ENCODE measurements at regions not wholly inside any gene's neighbourhood (a gene's known extent, or its start where the extent isn't known, plus 50 kb on each side); places are given as distances from the start of the nearest gene placed in this dataset.
"Not testable (repeated sequence)": the region's sequence is repeated elsewhere in the genome, so short reads cannot be mapped to it uniquely, and the experiment has no call there.

DNA sequence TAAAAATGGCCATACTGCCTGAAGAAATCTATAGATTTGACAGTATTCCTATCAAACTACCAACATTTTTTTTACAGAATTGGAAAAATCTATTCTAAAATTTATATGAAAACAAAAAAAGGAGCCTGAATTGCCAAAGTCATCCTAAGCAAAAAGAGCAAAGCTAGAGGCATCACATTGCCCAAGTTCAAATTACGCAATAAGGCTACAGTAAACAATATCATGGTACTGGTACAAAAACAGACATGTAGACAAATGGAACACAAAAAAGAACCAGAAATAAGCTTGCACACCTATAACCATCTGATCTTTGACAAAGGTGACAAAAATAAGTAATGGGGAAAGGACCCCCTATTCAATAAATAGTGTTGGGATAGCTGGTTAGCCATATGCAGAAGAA, 50.2 kb upstream of the THSD7B start:
- DNase-seq (ENCODE audit: low read depth in 2 of 2), result no peak

DNA sequence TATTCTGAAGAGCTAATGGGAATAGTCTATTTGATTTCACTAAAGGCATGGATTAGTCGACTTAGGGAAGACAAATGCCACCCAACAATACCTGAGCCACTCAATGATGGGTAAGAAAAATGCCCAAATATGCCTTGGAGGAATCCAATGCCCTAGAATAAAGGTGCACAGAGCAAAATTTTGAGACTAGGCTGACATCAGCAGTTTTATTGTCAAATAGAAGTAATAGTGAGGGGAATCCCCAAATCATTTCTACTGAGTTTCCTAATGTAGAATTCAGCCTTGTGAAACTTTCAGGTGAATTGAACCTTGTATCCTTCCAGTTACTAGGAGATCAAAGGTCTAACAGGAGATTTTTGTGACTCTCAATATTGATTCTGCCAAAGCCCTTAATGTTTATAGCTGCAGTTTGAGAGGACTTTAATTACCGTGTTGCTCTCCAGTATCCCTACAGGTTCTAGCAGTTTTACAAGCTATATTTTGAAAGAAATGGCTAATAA, 50.8 kb upstream of the THSD7B start:
- no peak for DNase-seq (ENCODE audit: low read depth in 2 of 2)

DNA sequence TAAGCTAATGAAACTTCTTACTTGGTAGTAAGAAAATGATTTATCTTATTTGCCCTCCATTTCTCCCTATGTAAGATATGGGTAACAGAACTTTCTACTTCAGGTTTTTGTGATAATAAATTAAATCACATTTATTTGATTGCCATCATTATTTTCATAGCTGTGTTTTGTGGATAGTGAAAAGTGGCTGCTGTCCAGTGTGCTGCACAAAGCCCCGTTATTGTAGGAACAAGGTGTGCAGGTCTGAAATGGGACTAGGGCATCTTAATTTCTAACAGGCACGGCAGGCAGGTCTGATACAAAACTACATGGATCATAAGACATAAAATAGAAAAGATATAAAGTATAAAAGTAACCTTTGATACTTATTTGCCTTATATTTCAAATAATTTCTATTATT, 51.6 kb upstream of the THSD7B start:
- DNase-seq (ENCODE audit: low read depth in 2 of 2), result no peak

DNA sequence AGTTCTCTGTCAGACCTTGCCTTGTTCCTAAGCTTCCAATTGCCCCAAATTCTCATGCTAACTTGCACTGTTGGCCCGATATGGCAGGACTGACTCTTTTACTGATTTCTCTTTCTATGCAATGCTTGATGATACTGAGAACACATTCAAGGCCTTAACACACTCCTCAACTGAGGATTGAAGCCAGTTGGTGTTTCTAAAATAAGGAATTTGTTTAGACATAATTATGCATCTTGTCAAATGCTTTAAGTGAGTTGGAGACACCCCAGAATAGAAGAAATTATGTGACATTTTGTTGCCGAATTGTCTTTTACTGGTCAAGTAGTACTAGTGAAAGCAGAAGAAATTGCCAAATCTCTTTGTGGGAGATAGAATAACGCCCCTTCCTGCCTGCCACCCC, 60.0 kb upstream of the THSD7B start:
- no peak for DNase-seq (ENCODE audit: low read depth in 2 of 2)

DNA sequence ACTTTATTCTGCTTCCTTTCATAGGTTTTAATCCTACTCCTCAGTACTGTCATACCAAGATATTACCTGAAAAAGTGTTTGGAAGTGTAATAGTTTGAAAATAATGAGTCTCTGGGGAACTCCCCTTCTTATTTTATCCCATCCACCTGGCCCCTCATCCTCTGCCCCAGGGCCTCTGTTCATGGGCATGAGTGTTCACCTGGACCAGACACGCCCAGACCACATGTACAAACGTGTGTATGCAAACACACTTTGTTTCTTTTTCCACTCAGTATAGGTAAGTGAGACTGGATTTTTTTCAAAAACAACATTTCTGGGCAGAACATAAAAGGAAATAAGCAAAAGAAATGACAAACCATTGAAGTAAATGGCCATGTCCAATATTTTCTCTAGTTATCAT, 62.1 kb upstream of the THSD7B start:
- DNase-seq (ENCODE audit: low read depth in 2 of 2), result no peak

DNA sequence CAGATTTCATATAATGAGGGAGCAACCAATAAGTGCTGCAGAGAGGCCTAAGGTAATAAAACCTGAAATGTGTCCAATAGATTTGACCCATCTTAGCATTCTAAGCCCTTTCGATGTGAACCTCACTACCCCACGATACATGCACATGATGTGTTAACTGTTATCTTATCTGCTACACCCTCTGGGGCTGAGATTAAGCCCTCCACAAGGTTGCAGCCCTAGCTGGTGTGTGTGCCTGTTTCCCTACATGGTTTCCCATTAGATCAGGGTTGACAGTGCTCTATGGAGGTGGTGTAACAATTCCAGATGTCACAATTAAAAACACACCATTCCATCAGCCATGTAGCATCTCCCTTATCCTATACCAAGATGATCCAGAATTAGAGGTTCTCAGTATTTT, 68.9 kb upstream of the THSD7B start:
- DNase-seq (ENCODE audit: low read depth in 2 of 2), result no peak

DNA sequence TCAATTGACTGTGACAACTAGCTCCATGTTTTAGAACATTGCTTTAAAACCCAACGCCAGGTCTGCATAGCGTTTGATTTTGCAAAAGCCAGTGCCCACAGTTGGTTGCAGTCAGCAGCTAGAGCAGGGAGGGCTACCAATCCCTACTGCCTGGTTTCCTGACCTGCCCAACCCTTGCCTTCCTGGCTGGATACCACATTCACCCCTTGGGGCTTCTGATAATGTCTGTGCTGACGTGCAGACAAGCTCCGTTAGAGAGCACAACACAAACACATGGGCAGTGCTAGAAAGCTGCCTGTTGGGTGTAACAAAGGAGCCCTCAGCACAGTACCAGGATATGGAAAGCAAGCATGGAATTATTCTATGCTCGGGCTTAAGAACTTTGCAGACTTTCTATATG, 71.4 kb upstream of the THSD7B start:
- no peak for DNase-seq (ENCODE audit: low read depth in 2 of 2)

DNA sequence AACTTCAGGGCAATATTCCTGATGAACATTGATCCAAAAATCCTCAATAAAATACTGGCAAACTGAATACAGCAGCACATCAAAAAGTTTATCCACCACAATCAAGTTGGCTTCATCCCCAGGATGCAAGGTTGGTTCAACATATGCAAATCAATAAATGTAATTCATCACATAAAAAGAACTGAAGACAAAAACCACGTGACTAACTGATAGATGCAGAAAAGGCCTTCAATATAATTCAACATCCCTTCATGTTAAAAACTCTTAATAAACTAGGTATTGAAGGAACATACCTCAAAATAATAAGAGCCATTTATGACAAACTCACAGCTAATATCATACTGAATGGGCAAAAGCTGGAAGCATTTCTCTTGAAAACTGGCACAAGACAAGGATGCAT, 85.3 kb upstream of the THSD7B start:
- DNase-seq (ENCODE audit: low read depth in 2 of 2), result not testable (repeated sequence)

DNA sequence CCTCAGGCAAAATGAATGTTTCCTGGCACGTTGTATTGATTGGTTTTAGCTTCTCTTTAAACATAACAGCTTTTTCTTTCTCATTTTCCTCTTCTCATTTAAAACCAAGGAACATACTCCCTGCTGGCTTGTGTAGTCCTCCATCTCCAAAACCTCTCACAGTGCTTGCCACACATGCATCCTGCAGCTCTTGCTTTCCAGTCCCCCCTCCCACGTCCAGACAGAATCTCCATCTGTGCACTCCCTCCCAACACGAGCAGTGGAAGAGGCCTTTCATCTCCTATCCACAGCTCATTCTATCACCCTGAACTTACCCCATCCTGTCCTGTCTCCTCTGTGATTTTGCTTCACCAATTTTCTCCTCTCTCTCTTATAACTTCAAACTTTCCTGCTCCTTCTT, 99.6 kb upstream of the THSD7B start:
- DNase-seq (ENCODE audit: low read depth in 2 of 2), result no peak

DNA sequence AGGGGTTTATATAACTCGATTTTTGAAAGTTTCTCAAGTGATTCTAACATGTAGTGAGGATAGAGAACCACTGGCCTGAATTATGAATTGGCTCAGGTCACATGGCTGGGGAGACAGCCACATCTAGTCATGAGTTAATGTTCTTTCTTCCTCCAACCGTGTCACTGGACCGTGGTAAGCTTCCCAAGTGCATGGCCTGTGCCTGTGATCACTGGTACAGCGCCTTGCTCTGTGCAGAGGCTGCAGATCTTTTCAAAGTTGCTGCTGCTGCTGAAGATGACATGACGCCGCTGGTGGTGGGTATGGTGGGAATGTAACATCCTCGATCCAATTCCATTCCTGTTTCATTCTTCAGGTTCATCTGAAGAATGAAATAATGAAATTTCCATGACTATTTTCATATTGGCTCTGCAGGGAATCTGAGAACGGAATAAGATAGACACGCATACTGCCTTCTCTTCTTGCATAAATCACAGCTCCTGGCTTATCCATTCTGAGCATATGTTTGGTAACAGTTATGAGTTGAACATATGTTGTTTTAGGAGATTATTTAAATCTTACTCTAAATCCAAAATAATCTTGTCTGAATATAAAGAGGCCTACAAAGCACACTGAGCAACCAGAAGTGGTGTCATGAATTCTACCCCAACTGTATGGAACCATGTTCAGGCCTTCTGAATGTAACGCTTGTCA, 100.5 kb upstream of the THSD7B start:
- DNase-seq (ENCODE audit: low read depth in 2 of 2), result no peak

DNA sequence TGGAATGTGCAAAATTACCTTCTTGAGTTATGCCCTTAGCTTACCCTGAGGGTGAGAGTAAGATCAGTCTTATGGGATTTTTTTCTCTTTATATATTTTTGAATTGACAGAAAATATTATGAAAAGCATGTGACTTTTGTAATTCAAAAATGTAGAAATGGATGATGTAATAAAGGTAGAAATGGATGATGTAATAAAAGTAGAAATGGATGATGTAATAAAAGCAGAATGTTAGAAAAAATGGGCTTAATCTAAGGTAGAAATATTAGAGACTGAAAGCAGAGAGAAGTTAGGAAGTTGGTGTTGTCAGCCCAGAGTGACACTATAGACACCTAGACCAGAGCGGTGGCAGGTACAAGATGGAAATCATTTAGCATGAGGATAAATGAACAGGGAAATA, 107.1 kb upstream of the THSD7B start:
- DNase-seq (ENCODE audit: low read depth in 2 of 2), result no peak

DNA sequence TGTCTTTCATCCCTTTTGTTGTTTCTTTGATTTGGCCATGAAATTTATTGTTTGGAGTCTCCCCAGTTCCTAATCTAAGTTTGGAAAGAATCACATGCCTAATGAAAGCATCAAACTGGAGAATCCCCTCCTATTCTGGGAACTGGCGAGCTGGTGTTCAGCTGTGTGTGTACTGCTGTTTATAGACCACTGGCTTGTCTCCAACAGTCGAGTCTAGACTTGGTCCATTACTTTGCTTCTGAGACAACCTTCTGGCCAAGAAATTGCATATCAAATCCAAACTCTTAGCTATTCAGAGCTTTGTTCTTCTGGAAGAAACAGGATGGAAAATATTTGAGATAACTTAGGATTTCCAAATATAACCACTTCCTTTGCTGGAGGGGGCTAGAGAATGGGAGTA, 111.5 kb upstream of the THSD7B start:
- no peak for DNase-seq (ENCODE audit: low read depth in 2 of 2)

DNA sequence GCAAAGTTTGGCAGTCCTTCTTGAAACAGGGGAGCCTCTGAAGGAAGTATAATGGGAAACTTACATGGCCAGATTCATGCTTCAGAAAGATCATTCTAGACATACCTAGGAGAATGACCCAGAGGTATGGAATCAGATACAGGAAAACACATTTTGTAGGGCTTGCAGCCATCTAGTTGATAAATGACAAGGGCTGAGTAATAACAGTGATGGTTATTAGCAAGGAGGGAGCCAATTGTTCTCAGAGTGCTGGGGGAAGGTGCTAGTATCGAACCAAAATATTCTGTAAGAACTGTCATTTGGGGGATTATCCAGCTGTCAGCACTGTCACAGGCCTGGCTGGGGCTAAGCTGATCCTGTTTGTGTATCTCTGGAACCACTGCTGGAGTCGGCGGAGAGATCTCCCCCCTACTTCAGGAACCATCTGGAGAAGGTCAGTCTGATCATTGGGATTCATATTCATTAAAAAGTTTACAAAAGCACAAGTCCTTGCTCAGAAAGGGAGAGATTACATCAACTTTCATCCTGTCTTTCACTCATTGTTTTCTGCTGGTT, 113.8 kb upstream of the THSD7B start:
- no peak for DNase-seq (ENCODE audit: low read depth in 2 of 2)

DNA sequence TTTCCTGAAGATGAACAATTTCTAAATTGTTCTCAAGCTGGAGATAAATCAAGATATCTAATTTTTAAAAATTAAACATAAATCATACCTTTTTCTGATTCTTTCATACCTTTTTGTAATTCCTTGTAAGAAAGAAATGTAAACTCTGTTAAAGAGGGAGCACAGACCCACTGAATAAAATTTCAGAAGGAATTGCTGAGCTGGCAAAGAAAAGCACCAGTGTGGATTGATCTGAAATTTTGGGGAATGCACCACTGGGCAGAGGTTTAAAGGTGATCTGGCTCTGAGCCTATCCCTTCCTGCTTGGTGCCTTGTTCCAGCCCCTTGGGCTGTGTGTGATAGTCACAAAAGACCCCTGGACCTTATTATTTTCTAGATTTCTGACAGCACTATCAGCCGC, 118.3 kb upstream of the THSD7B start:
- DNase-seq (ENCODE audit: low read depth in 2 of 2), result no peak

DNA sequence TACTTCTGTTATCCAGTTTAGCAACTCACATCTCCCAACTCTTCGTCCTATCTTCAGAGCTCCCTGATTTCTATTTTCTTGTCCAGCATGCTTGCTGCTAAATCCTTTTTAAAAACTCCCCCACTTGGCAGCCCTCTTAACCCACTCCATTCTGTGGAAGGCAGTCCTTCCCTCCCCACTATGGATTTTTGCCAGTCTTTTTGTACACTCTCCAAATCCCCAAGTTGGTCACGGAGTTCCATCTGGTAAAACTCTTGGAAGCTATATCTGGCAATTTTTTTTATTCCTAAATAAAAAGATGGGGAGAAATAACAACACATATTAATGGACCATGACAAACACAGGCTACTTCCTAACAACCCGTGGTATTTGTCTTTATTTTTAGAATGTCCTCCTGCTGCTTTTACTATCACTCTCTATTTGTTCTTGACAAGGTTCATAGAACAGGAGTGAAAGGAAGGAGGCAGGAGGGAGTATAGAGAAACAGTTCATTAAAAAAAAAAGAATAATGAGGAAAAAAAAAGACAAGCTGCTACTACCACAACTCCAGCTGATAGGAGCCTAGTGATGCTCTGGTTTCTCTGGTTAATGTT, 120.0 kb upstream of the THSD7B start:
- DNase-seq (ENCODE audit: low read depth in 2 of 2), result no peak

DNA sequence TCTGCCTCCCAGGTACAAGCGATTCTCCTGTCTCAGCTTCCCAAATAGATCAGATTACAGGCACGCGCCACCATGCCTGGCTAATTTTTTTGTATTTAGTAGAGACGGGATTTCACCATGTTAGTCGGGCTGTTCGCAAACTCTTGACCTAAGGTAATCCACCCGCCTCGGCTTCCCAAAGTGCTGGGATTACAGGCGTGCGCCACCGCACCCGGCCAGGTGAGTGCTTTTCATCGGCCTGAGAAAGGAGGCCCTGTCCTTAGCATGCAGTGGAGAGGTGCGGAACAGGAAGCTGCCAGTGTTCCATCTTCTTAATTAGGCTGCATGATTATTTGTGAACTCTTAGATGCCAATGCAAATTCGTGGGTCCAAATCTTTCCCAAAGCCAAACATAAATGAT, 125.7 kb upstream of the THSD7B start:
- DNase-seq (ENCODE audit: low read depth in 2 of 2), result no peak

DNA sequence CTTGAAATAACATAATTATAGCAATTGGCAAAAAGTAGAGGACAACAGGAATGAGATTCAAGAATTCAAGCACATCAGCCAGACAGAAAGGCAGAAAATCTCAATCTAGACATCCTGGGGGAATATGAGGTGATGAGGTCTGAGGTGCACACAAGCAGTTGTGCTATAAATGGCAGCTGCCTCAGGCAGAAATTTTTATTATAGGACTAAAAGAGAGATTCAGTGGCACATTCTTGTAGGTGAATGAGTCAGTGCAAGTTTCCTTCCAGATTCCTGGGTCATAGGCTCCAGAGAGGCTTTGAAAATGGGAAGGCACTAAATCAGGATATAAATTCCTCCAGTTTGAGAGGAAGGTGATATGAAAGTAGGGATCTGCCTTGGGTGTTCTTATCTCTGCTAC, 127.2 kb upstream of the THSD7B start:
- DNase-seq (ENCODE audit: low read depth in 2 of 2), result no peak

DNA sequence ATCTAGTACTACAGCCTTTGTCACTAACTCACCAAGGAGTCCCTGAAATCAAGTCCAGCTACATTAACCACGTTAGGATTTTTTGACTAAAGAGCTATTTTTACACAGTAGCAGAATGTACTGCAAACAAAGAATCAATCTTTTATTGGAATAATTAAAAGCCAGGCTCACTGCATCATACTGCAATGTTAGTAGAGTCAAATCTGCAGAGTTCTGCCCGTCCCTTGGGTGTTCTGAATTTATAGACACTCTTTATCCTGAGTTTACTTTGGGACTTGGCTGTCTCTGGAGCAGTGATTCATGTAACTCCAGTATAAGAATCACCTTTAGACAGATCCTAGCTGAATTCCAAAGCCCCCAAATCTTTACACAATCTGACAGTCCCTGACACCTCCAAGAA, 127.9 kb upstream of the THSD7B start:
- DNase-seq (ENCODE audit: low read depth in 2 of 2), result no peak

DNA sequence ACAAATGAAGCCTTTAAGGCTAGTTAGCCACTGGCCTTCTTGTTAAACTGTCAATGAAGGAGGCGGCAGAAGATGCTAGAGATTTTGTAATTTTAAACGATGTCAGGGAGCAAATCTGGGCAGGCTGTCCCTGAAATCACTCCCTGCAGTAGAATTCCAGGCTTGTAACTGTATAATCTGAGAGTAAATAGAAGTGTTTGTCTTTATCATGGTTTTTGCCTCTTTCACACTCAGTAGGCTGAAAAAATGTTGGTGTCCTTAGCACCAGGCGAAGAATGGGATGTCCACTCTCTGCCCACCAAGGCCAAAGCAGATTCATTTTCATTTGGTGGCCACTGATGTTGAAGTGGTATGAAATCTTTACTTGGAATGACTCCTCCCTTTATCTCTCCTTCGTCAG, 136.9 kb upstream of the THSD7B start:
- DNase-seq (ENCODE audit: low read depth in 2 of 2), result no peak

DNA sequence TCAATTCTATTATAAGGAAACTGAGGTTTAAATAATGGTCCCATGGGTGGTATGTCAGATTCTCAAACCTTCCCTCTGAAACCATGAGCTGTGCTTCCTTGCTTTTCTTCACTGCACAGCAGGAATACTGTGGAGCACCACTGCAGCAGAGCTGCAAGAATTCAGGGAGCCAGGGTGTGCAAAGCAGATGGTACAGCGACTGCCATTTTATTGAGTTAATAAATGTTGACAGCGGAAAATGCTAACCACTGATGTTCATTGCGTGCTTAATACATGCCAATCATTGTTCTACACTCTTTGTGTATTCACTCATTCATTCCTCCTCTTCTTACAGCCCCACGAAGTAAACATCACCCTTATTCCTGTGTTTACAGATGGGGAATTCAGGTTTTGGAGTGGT, 152.2 kb upstream of the THSD7B start:
- no peak for DNase-seq (ENCODE audit: low read depth in 2 of 2)

DNA sequence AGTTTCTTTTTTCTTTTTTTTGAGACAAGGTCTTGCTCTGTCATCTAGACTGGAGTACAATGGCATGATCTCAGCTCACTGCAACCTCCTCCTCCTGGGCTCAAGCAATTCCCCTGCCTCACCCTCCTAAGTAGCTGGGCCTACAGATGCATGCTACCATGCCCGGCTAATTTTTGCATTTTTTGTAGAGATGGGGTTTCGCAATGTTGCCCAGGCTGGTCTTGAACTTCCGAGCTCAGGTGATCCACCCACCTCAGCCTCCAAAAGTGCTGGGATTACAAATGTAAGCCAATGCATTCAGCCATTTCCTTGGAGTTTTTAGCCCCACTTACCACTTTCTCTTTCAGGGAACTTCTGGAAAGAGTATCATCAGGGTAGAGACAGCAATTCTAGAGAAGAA, 153.3 kb upstream of the THSD7B start:
- no peak for DNase-seq (ENCODE audit: low read depth in 2 of 2)

DNA sequence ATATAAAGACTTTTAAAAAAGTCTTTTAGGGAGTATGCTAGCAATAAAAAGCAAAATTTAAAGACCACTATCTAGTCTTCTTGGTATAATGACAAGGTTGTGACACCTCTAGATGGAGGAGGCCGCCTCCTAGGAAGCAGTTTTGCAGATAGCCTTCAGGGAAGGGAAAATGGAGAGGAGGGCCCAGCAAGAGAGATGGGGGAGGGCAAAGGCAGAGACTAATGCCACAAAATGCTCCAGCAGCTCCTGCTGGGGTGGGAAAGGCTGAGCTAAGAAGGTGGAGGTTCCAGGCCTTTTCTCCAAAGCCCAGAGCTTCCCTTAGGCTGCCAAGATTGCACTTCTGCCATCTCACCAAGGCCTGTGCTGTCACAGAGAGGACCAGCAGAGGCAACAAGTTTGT, 153.9 kb upstream of the THSD7B start:
- DNase-seq (ENCODE audit: low read depth in 2 of 2), result no peak

DNA sequence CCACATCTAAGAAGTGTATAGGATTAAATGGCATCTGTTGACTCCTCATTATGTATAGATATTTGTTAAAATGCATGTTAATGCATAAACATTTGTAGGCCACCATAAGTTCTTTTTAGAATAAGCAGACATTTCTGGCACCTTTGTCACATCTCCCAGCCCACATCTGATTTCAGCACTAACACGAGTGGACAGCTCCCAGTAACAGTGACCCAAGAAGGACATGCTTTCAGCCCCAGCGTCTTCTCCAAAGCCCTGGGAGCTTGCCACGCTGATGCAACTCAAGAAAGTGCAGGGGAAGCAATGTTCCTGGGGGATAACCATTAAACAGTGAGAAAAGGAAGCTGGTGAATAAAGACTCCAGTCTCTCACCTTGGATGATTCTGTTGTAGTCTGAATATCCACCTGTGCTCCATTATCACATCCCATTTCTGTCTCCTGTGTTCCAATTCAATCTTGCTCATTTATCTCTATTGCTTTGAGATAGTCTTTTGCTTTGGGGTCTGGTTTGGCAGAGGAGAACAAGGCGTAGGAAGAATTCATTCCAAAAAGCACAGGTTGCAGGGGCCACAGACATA, 182.6 kb upstream of the THSD7B start:
- no peak for DNase-seq (ENCODE audit: low read depth in 2 of 2)

Data from stimulated activated CD8-positive, alpha-beta memory T cell treated with anti-CD3 and anti-CD28 coated beads, Interleukin-2, amount 100 ng/mL, for 1 hour (primary cell).